GM11168 (cell line): ENCODE measurements at regions not wholly inside any gene's neighbourhood (a gene's known extent, or its start where the extent isn't known, plus 50 kb on each side); places are given as distances from the start of the nearest gene placed in this dataset.

Experiments
- in situ Hi-C: fragments of 300-500 bp; cut with MboI; formaldehyde crosslinking; loops from one replicate; pipeline ENCODE4 v1.12.0; 2022; ENCODE audit warnings: low sequenced_read_pairs; ENCODE audit not compliant: unreplicated experiment

DNA sequence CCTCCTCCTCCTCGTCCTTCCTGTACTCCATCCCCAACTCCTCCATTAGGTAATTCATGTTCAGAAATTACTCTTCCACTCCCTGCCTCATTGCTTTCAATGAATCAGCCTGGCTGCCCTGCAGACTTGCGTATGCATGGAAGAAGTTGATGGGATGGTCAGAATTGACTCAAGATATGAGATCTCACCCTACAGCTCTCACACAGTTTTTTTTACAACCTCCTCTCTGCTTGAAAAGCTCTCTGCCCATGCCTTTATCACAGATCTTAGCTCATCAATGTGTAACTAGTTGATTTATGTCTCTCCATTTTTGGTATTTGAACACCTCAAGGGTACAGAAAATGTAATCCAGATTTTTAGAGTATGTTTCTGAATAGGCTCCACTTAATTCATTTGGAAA lies 506.9 kb downstream of the TBC1D4 start:
- in situ Hi-C loops, result no loop called here

DNA sequence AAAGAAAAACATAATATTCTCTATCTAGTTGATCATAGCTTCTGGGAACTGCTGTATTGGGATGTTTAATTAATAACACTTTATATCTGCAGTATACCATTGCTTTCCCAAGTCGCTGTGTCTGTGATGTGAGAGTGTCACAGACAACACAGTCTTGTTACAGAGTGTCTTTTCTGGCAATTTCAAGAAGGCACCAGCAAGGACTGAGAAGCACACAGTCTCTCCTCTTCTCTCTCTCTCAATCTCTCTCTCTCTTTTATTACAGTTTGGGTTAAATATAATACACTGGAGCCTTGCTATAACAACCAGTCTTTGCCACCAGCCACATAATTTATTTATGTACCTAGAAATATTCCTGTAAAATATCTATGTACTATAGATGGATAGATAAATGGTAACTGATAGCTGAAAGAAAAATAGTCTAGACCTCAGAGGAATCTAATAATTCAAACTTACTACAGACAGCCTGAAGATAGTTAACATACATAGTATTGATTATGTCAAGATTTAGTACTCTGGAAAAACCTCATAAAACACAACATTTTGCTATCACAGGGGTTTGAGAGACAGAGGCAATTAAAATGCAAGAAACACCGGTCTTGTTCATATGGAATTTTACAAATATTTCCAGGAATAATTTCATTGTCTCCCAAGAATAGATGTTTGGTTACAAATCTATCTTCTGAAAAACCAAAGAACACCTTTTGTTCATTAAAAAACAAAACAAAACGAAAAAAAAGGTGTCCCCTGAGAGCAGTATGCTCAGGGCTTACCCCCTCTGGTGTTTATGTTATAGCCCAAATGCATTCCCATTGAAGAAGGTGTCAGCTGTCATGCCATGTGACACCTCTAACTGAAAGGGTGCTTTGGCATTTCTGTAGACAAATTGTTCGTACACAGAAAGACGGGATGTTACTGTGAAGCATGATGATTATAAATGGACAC lies 507.8 kb downstream of the TBC1D4 start:
- in situ Hi-C loops, result no loop called here

DNA sequence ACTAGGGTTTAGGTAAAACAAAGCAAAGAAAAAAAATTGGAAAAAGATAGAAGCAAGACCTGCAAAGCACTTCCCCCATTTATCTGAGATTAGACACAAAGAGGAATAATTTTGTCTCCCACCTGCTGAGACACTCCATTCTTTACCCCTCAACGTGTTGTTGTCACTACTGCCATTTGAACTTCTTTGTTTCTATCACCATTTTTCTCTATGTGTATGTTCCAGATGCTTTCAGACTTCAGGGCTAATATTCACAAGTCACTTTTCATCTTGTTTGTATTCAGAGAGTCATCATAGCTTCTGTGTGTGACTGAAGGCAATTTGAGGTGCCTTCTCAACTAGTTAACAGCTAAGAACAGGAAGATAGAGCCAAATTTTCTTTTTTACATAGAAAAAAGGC lies 512.5 kb downstream of the TBC1D4 start:
- in situ Hi-C loops, result no loop called here

DNA sequence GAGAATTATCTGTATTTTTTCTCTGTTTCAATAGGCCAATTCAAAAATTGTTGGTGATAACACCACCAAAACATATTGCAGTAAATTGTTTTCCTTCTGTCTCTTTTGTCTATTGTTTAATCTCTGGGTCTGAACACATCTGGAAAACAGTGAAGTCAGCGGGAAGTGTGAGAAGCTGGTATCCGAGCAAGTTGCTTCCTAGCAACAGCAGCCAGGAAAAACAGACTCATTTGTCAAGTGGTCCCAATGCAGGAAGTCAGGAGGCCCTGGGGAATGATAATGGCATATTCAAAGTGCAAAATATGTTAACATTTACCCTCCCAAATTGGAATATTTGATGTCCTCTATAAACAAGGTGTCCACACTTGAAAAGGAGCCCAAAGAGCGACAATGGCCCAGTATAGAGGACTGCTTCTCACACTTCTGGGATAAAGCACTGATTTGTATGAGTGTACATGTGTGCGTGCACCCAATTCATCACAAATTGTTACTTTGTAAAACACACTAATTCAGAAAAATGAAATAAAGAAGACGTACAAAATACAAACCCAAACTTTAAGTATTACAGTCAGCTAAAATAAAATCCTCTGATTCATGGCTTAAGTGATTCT lies 515.0 kb downstream of the TBC1D4 start:
- in situ Hi-C loops, result no loop called here

DNA sequence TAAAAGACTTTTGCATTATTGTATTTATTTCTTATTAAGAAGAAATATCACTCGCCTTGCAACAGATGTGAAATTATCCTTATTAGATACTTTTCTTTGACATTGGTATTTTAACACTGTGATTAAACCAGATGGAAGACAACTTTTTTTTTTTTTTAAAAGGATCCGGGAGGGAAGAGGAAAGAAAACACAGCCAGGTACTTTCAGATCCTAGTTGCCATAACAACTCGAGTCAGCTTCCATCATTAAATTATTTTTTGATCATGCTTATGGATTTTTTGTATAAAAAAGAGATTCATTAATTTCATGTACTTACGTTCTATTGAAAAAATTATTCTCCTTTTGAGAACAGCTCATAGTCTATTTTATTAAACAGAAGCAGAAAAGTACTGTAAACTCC lies 515.7 kb downstream of the TBC1D4 start:
- in situ Hi-C loops, result no loop called here

DNA sequence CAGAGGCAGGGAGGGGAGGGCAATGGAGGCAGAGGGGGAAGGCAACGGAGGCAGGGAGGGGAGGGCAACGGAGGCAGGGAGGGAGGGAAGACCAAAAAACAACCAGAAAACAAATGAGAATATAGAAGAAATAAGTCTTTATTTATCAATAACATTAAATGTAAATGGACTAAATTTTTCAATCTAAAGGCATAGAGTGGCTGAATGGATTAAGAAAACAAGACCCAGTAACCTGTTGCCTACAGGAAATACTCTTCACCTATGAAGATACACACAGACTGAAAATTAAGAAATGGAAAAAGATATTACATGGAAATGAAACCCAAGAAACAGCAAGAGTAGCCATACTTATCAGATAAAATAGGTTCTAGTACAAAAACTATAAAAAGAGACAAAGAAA lies 536.3 kb downstream of the TBC1D4 start:
- in situ Hi-C loops, result no loop called here

DNA sequence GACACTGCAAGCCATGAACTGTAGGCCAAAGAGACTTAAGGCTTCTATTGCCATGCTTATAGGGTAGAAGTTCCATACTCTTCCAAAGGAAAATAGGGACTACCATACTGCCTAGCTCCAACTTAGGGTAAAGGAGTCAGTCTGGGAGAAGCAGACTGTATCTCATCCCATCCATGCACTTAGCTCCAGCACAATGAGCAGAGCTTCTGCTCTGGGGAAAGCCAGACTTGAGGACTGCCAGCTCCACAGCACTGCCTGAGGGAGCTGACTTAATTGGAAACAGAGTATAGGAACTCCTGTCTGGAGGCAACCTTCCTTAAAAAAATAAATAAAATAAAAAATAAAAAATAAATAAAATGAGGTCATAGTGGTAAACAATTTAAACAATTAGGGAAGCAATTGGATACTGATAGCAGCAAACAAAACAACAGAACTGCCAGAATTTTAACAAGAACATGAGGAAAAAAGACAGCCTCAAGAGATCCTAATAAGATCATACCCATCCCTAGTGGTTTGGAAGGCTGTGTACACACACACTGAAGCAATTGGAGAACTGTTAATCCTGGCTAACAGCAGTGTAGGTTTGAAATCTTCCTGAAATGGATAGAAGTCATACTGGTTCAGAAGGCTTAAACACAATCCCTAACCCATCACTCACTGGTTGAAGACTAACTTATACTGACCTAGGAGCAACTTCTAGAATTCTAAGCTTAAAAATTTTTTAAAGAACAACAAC lies 550.1 kb downstream of the TBC1D4 start:
- in situ Hi-C loops, result no loop called here

DNA sequence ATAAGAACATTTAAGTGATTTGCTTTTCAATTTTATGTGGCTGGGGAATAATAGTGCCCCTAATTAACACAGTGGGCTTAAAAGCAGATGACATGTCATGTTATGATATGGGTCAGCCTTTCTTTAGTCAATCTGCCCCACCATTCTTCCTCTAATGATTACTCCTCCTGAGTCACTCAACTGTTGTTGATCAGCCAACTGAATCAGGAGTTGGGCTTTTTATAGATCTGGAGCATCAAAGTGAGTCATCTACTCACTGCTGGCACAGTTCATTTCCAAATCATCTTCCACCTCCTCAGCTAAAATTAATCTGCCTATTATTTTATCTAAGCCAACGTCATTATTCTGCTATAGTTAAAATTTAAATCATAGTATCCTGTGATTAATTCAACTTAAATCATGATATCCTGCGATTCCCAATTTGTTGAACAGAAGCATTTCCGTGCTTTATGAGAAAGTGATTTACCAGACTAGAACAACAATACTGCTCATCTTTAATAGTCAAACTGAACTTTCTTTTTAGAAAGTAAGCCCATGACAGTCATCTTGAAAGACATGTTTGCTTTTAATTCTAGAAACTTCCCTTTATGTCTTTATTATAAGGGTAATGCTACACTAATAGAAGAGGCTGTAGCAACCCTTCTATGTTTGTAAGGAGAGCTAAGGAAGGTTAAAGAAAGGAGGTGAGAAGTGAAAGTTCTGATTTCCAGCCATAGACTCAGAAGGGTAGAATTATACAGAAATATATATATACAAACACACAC lies 551.4 kb downstream of the TBC1D4 start:
- in situ Hi-C loops, result no loop called here

DNA sequence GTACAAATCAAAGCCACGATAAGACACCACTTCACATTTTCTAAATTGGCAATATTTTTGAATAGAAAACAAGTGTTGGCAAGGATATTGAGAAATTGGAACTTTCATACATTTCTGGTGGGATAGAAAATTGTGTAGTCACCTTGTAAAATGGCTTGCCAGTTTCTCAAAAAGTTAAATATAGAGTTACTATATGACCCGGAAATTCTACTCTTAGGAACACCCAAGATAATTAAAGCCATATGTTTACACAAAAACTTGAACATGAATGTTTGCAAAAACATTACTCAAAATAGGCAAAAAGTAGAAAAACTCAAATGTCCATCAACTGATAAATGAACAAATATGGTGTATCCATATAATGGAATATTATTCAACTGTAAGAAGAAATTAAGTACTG lies 552.5 kb downstream of the TBC1D4 start:
- in situ Hi-C loops, result no loop called here

DNA sequence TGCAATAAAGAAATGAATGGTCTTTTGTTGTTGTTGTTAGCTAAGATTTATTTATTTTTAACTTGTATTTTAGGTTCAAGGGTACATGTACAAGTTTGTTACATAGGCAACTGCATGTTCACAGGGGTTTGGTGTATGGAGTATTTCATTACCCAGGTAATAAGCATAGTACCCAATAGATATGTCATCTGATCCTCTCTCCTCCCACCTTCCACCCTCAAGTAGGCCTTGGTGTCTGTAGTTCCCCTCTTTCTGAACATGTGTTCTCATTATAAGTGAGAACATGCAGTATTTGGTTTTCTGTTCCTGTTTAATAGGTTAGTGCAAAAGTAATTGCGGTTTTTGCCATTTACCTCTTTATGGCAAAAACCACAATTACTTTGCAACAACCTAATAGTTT lies 554.1 kb downstream of the TBC1D4 start:
- in situ Hi-C loops, result no loop called here

DNA sequence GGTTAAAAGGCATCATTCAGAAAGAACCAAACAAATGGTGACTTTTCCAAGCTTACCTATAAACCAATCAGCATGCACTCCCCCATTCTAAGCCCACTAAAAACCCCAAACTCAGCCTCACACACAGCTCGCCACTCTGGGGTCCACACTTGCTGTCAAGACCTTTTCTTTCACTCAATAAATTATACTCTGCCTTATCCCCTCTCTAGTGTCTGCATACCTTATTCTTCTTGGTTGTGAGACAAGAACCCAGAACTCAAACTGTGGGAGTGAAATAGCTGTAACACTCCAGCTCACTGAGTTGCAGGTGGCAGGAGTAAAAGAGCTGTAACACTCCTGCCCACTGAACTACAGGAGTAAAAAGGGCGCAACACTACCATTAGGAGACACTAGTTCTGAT lies 559.0 kb downstream of the TBC1D4 start:
- in situ Hi-C loops, result no loop called here

DNA sequence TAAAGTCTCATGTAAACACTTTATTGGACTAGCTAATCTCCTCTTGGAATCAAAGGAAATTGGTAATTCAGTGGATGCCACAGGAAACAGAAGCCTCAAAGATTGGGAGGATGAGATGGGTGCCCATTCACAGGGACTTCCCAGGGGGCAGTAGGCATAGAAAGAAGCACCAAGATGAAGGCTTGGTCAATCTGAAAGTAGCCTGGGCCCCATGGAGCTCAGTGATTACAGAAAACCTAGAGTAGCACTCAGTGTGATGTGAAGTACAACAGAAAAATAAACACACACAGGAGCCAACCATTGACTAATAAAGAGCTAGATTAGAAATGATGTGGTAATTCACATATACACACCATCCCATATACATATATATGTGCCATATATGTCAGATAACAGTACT lies 560.6 kb downstream of the TBC1D4 start:
- in situ Hi-C loops, result no loop called here

DNA sequence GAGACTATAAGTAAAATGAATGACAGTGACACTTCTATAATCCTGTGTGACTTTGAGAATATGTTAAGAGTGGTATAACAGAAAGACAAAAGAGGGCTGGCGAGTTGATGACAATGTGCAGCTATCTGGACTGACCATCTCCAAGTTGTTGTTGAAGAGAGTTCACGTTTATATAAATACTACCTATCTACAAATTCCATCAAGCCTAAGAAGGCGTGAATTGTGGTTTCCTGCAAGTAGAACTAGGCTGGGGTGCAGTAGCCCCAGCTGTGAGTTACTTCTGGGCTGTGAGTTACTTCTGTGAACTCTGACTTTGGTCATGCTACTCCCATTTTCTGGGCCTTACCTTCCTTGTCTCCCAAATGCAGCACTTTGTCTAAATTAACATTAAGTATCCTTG lies 561.0 kb downstream of the TBC1D4 start:
- in situ Hi-C loops, result no loop called here

DNA sequence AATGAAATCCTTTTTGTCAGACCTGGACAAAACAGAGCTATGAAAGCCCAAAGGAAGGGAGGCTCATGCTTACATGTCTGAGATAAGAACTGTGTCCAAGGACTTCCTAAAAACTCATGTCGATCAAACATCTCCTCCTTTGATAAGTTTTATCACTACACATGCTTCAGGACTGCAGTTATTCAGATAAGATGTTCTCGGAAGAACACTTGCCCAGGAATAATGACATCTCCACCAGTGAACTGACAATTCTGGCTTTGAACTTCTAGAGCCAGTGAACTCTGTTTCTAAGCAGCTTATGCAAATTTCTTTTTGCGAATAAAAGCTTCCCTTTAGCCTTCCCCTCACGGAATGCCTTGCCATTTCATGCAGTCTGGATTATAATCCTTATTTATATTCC lies 561.6 kb downstream of the TBC1D4 start:
- in situ Hi-C loops, result no loop called here

DNA sequence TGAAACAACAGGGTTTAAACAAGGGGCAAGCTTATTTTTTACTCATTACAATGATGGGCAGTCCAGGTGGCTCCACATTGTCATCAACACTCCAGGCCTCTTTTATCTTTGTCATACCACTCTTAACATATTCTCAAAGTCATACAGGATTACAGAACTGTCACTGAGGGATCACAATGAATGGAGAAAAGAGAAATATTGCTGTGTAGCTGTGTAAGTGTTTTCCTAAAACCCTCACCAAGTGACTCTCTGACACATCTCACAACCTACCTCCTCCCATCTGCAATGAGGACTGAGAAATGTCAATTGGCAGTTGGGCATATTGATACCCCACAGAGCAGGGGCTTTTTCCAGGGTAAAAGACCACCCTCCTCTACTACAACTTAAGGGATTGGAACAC lies 562.1 kb downstream of the TBC1D4 start:
- in situ Hi-C loops, result no loop called here

DNA sequence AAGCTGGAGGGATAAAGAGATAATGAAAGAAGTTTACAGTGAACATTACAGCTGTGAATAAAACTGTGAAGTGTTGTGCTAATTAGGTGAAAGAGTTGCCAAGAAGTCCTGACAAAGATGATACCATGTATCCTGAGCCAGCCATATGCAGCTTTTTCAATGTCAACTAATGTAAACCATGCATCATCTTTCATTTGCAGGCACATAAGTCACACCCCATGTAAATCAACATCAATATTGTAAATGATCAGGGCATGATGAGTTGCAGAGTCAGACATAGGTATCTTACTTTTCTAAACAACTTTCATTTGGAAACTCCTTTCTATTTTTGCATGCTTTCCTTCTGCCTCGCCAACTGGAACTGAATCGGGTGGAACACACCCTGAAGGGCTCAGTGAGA lies 569.1 kb downstream of the TBC1D4 start:
- in situ Hi-C loops, result no loop called here

DNA sequence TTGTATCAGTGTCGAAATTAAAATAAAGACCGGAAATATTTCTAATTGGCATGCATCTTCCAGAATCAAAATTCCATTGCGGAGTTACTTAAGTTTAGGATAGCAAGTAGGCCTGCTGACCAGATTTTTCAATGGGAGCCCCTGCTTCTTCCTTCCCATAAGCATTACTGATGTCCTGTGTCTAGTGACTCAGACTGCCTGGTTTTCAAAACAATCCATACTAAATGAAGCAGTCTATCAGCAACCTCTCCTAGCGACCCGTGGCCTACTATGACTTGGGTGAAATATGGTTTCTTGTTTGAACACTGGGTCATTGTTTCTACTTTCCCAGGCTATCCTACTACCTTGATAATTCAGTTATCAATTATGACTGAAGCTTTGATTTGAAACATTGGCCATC lies 571.6 kb downstream of the TBC1D4 start:
- in situ Hi-C loops, result no loop called here

DNA sequence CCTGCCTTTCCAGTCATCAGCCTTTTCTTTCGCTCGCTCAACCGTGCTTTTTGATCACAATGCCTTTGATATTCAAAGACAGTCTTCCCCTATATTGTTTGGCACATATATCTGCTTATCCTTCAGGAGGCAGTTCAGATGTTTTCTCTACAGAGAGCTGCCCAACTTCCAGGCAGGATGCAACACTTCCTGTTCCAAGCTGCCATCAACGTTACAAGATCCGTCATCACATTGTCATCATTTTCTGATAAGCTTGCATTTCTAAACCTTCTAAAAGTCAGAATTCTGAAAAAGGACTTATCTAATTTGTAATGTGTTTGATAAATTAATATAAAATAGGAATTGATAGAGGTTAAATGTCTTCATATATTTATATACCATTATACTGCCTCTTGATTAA lies 574.2 kb downstream of the TBC1D4 start:
- in situ Hi-C loops, result no loop called here

DNA sequence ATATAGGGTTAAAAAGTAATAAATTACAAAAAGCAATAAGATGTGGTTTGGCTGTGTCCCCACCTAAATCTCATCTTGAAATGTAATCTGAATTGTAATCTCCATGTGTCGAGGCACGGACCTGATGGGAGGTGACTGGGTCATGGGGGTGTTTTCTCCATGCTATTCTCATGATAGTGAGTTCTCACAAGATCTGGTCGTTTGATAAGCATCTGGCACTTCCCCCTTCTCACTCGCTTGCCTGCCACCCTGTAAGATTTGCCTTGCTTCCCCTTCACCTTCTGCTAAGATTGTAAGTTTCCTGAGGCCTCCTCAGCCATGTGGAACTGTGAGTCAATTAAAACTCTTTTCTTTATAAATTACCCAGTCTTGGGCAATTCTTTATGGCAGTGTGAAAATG lies 577.4 kb downstream of the TBC1D4 start:
- in situ Hi-C loops, result no loop called here

DNA sequence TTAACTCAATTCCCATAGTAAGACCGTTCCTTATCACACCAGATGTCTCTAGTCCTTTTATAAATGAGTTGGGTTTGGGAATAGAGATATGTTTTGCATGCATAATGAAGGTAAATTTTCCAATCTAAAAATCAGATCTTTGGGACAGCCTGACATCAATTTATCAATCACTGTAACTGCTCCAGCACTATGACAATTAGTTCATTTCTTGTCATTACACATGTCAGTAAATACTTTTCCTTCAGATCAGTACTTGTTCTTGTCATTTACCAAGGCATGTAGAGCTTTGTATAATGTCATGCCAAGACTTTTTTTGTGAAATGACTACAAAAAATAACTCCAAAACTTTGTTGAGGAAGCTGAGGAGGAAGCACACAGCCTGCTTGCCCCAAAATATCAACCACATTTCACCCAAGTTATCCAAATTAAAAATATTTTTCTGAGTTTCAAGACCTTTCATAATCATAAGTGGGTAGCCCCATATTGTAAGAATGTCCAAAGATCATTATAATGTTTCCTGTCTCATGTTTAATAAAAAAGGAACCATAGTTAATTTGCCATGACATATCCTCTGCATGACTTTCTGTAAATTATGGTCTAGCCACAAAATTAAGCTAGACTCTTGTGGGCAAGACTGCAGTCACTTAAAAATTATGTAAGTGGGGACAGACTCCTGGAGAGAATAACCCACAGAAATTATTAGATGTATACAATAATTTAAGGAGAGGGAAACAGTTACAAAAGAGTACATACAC lies 586.8 kb downstream of the TBC1D4 start:
- in situ Hi-C loops, result no loop called here
